Parathyroid adenoma (tissue), 2 donors: ENCODE measurements at regions not wholly inside any gene's neighbourhood (a gene's known extent, or its start where the extent isn't known, plus 50 kb on each side); places are given as distances from the start of the nearest gene placed in this dataset.

Experiments
- H2AFZ ChIP-seq: fragments of 300-600 bp; sonication (generic); one replicate; pipeline ENCODE4 v1.7.0; 2017; ENCODE audit warnings: antibody characterized with exemption, mild to moderate bottlenecking
- H3K27ac ChIP-seq: fragments of 300-600 bp; sonication (generic); one replicate; pipeline ENCODE4 v1.7.0; 2017
- H3K27me3 ChIP-seq: fragments of 300-600 bp; sonication (generic); one replicate; pipeline ENCODE4 v1.7.0; 2017; ENCODE audit warnings: low read length; ENCODE audit not compliant: control insufficient read depth, insufficient read depth
- H3K36me3 ChIP-seq: fragments of 300-600 bp; sonication (generic); one replicate; pipeline ENCODE4 v1.7.0; 2017; ENCODE audit warnings: low read length; ENCODE audit not compliant: control insufficient read depth, insufficient read depth
- H3K4me1 ChIP-seq: fragments of 300-600 bp; sonication (generic); one replicate; pipeline ENCODE4 v1.7.0; 2017; ENCODE audit warnings: control low read depth
- H3K4me2 ChIP-seq: fragments of 300-600 bp; sonication (generic); one replicate; pipeline ENCODE4 v1.7.0; 2017; ENCODE audit warnings: low read length
- H3K4me3 ChIP-seq: fragments of 300-600 bp; sonication (generic); one replicate; pipeline ENCODE4 v1.7.0; 2017; ENCODE audit warnings: low read depth, low read length
- H3K79me2 ChIP-seq: fragments of 300-600 bp; sonication (generic); one replicate; pipeline ENCODE4 v1.7.0; 2017; ENCODE audit warnings: control low read depth
- H3K9ac ChIP-seq: fragments of 300-600 bp; sonication (generic); one replicate; pipeline ENCODE4 v1.7.0; 2017; ENCODE audit warnings: mild to moderate bottlenecking
- H3K9me3 ChIP-seq: fragments of 300-600 bp; sonication (generic); one replicate; pipeline ENCODE4 v1.7.0; 2017; ENCODE audit warnings: low read length; ENCODE audit not compliant: control insufficient read depth
- TF ChIP-seq, protein P1 (sequence below): fragments of 300-600 bp; sonication (generic); IDR thresholded peaks from one replicate; pipeline ENCODE4 v1.7.0; 2017; ENCODE audit warnings: antibody characterized with exemption, mild to moderate bottlenecking
- donor health status: primary hyperparathyroidism.

GRCh38 chr15:45854455-45855202 lies 219.8 kb downstream of the SQOR start:
- TF ChIP-seq, protein P1, sequence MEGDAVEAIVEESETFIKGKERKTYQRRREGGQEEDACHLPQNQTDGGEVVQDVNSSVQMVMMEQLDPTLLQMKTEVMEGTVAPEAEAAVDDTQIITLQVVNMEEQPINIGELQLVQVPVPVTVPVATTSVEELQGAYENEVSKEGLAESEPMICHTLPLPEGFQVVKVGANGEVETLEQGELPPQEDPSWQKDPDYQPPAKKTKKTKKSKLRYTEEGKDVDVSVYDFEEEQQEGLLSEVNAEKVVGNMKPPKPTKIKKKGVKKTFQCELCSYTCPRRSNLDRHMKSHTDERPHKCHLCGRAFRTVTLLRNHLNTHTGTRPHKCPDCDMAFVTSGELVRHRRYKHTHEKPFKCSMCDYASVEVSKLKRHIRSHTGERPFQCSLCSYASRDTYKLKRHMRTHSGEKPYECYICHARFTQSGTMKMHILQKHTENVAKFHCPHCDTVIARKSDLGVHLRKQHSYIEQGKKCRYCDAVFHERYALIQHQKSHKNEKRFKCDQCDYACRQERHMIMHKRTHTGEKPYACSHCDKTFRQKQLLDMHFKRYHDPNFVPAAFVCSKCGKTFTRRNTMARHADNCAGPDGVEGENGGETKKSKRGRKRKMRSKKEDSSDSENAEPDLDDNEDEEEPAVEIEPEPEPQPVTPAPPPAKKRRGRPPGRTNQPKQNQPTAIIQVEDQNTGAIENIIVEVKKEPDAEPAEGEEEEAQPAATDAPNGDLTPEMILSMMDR, result no peak
- no peak overlapping the region for H2AFZ ChIP-seq
- no peaks in the 10 kb centered on the region for H3K79me2 ChIP-seq
- H3K4me1 ChIP-seq, result no peaks in the 10 kb centered on the region
- H3K4me2 ChIP-seq, result no peak overlapping the region
- no peaks in the 10 kb centered on the region for H3K27me3 ChIP-seq
- H3K9ac ChIP-seq, result no peak overlapping the region
- H3K36me3 ChIP-seq, result no peaks in the 10 kb centered on the region
- no peak overlapping the region for H3K4me3 ChIP-seq
- no peaks in the 10 kb centered on the region for H3K9me3 ChIP-seq
- no peak overlapping the region for H3K27ac ChIP-seq

GRCh38 chr15:45855210-45855906 lies 220.5 kb downstream of the SQOR start:
- TF ChIP-seq, protein P1, result no peak

GRCh38 chr15:45855907-45856579 lies 221.2 kb downstream of the SQOR start:
- no peak overlapping the region for H3K27ac ChIP-seq
- no peaks in the 10 kb centered on the region for H3K4me1 ChIP-seq
- TF ChIP-seq, protein P1, result no peak
- H3K9me3 ChIP-seq, result no peaks in the 10 kb centered on the region
- no peaks in the 10 kb centered on the region for H3K79me2 ChIP-seq
- no peak overlapping the region for H3K4me2 ChIP-seq
- H3K4me3 ChIP-seq, result no peak overlapping the region
- H2AFZ ChIP-seq, result no peak overlapping the region
- no peak overlapping the region for H3K9ac ChIP-seq
- H3K27me3 ChIP-seq, result no peaks in the 10 kb centered on the region
- no peaks in the 10 kb centered on the region for H3K36me3 ChIP-seq

More at GRCh38 chr15:45855210-45855906, 220.5 kb downstream of the SQOR start:
- no peaks in the 10 kb centered on the region for H3K36me3 ChIP-seq
- no peaks in the 10 kb centered on the region for H3K4me1 ChIP-seq
- H2AFZ ChIP-seq, result no peak overlapping the region
- H3K4me2 ChIP-seq, result no peak overlapping the region
- H3K9me3 ChIP-seq, result no peaks in the 10 kb centered on the region
- no peak overlapping the region for H3K27ac ChIP-seq
- H3K4me3 ChIP-seq, result no peak overlapping the region
- no peaks in the 10 kb centered on the region for H3K79me2 ChIP-seq
- H3K27me3 ChIP-seq, result no peaks in the 10 kb centered on the region
- no peak overlapping the region for H3K9ac ChIP-seq

GRCh38 chr15:45857291-45857690 lies 222.5 kb downstream of the SQOR start:
- H3K9ac ChIP-seq, result no peak overlapping the region
- TF ChIP-seq, protein P1, result no peak
- H3K9me3 ChIP-seq, result no peaks in the 10 kb centered on the region
- no peaks in the 10 kb centered on the region for H3K27me3 ChIP-seq
- no peak overlapping the region for H3K27ac ChIP-seq
- no peak overlapping the region for H3K4me3 ChIP-seq
- H3K79me2 ChIP-seq, result no peaks in the 10 kb centered on the region
- H3K36me3 ChIP-seq, result no peaks in the 10 kb centered on the region
- no peak overlapping the region for H3K4me2 ChIP-seq
- no peaks in the 10 kb centered on the region for H3K4me1 ChIP-seq
- H2AFZ ChIP-seq, result no peak overlapping the region
